Aorta (tissue), 5 donors: ENCODE measurements at regions not wholly inside any gene's neighbourhood (a gene's known extent, or its start where the extent isn't known, plus 50 kb on each side); places are given as distances from the start of the nearest gene placed in this dataset.
A peak's percentile ranks its signal among the peaks of the same experiment; 100 is the strongest.

Experiments used
- ATAC-seq: fragments of 200-7000 bp; cut with Tn5 transposase; one replicate; pipeline ENCODE4 v1.9.1; 2022; ENCODE audit warnings: moderate library complexity; ENCODE audit not compliant: low FRiP score
- DNase-seq, 2 donors: peaks; one replicate each; pipeline ENCODE4 v3.0.0-alpha.2; 2020
- H3K27ac ChIP-seq, 2 donors: one replicate each; pipeline ENCODE4 v1.5.1; 2013; ENCODE audit warnings: low read length in 2 of 2, mild to moderate bottlenecking in 2 of 2, moderate library complexity in 2 of 2, control low read depth in 1 of 2, inconsistent platforms in 1 of 2, low read depth in 1 of 2
- H3K27me3 ChIP-seq, 2 donors: one replicate each; pipeline ENCODE4 v1.6.1; 2013; ENCODE audit warnings: control low read depth in 1 of 2, low read length in 1 of 2, mild to moderate bottlenecking in 1 of 2, moderate library complexity in 1 of 2; ENCODE audit not compliant: insufficient read depth in 2 of 2, control insufficient read depth in 1 of 2
- H3K36me3 ChIP-seq, 2 donors: one replicate each; pipeline ENCODE4 v1.6.1; 2013; ENCODE audit warnings: control low read depth in 1 of 2, low read length in 1 of 2, mild to moderate bottlenecking in 1 of 2; ENCODE audit not compliant: insufficient read depth in 2 of 2, control insufficient read depth in 1 of 2
- H3K4me1 ChIP-seq, 2 donors: one replicate each; pipeline ENCODE4 v1.6.1; 2013; ENCODE audit warnings: low read length in 2 of 2, control low read depth in 1 of 2, mild to moderate bottlenecking in 1 of 2, moderate library complexity in 1 of 2; ENCODE audit not compliant: insufficient read depth in 2 of 2, control insufficient read depth in 1 of 2
- H3K4me3 ChIP-seq, 2 donors: one replicate each; pipeline ENCODE4 v1.5.1; 2013; ENCODE audit warnings: low read length in 2 of 2, control low read depth in 1 of 2, mild to moderate bottlenecking in 1 of 2
- H3K9me3 ChIP-seq: one replicate; pipeline ENCODE4 v1.6.1; 2013; ENCODE audit warnings: mild to moderate bottlenecking, low read length; ENCODE audit not compliant: control insufficient read depth
- WGBS, 2 donors: extraction: QIAGEN DNeasy Blood & Tissue Kit; methylation state at CpG; one replicate each; pipeline ENCODE4 v1.1.7; 2013; 5-methylcytosine and 5-hydroxymethylcytosine counted together
- intact Hi-C, 2 donors: fragments of 100-400 bp; cut with DNase I; formaldehyde crosslinking; loops; one replicate each; pipeline versions ENCODE4 v1.14.2 to v1.15.0; 2022
- donor health status: healthy with polysubstance abuse.
- donor health status: Bipolar disorder and iron deficiency.
- donor health status: DM: no; HTN: no; CAD: no.
- donor health status: DM: no; HTN: no; CAD: no.
- donor health status: DM: yes; HTN: yes; CAD: no.

DNA sequence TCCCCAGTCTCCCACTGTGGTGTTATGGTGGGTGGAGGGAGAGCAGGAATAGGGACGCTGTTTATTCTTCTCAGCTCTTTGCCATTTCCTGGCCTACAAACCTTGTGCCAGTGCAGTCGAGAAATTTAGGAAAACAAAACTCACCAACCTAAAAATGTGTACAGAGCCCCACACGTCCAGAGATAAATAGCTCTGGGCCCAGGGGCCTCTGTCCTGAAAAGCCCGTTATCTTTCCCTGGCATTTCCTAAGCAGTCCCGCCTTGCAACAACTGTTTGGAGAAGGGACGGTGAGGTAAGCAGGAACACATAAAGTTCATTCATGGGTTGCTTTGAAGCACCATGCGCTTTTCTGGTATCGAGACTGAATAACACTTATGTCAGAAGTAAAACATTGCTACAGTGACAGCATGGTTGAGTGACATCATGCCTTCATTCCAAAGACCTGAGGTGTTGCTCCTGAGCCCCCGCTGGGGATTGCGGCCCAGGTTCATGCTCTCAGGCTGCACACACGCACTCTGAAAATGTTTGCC, 80.1 kb upstream of the NXT1 start:
- H3K27ac ChIP-seq, result peak overlapping the region; percentile 90 to 95

DNA sequence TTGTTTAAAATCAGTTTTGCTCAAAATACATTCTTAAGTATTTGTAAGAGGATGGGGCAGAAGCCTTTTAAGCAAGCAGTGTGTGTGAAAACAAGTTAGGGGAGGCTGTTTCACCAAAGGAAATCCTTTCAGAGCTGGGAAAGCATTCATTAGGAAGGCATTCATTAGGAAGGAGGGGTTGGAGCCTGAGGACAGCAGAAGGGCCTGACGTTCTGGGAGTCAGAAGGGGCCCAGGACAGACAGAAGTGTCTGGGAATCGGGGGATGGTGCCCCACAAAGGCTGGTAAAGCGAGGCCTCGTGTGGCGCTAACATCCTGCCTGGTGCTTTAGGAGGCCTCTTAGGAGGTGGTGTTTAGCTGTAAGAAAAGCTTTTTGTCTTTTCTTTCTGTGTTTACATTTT, 80.6 kb upstream of the NXT1 start:
- Histone ChIP-seq H3K27me3 (no peaks in the 10 kb centered on the region), H3K36me3 (no peaks in the 10 kb centered on the region), H3K9me3 (no peaks in the 10 kb centered on the region), H3K27ac (peak overlapping the region; percentile 90 to 95), H3K4me3 (no peak overlapping the region), H3K4me1 (peaks cover 0 to 4% of the 10 kb centered on the region in 2 donors)
- ATAC-seq, result no peak
- no peak for DNase-seq
- 56 to 58% methylated on average over 5 of the region's 5 CpGs for WGBS, 2 donors
- intact Hi-C loops, result loop anchor here in 1 of 2 donors (1.0 to 5.0 kb wide), 2 partner anchors 77 to 219 kb away; no protein-coding TSS in a partner anchor

More for the DNA sequence above, 80.1 kb upstream of the NXT1 start:
- H3K4me1 ChIP-seq, result peaks cover 0 to 4% of the 10 kb centered on the region in 2 donors
- no peaks in the 10 kb centered on the region for H3K27me3 ChIP-seq
- H3K9me3 ChIP-seq, result no peaks in the 10 kb centered on the region
- no peak overlapping the region for H3K4me3 ChIP-seq
- DNase-seq (no peak), ATAC-seq (no peak)
- WGBS, 2 donors, result 3 to 8% methylated on average over 11 of the region's 11 CpGs
- no peaks in the 10 kb centered on the region for H3K36me3 ChIP-seq
- intact Hi-C loops, result loop anchor here in 1 of 2 donors (1.0 to 5.0 kb wide), 2 partner anchors 77 to 219 kb away; no protein-coding TSS in a partner anchor

- H3K27me3 ChIP-seq, result no peaks in the 10 kb centered on the region
- H3K4me1 ChIP-seq, result peaks cover 0 to 4% of the 10 kb centered on the region in 2 donors
- no peak overlapping the region for H3K4me3 ChIP-seq
- WGBS, 2 donors, result 86 to 95% methylated on average over 4 of the region's 4 CpGs
- intact Hi-C loops, result no loop called here
- no peak overlapping the region for H3K27ac ChIP-seq
- ATAC-seq, result no peak
- H3K9me3 ChIP-seq, result no peaks in the 10 kb centered on the region
- no peak for DNase-seq
- H3K36me3 ChIP-seq, result no peaks in the 10 kb centered on the region
These were observed 81.7 kb upstream of the NXT1 start for GRCh38 chr20:23268792-23269354.

DNA sequence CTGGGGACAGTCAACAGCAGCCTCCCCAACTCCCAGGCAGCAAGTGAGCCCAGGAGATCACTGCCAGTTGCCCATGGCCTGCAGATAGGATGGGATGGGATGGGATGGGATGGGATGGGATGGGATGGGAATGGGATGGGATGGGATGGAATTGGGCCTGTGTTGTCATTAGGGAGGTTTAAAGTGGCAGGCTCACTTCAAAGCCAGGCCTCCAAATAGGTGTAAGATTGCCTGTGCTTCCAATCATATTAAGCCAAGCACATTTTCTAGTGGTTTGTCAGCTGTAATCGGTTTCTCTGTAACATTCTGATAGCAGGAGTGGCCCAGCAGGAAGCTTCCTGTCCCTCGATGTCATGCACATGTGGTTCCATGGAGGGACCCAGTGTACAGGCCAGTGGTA, 82.7 kb upstream of the NXT1 start:
- Histone ChIP-seq H3K27me3 (no peaks in the 10 kb centered on the region), H3K9me3 (no peaks in the 10 kb centered on the region), H3K4me3 (no peak overlapping the region), H3K4me1 (peaks cover 0 to 4% of the 10 kb centered on the region in 2 donors), H3K27ac (no peak overlapping the region), H3K36me3 (no peaks in the 10 kb centered on the region)
- 98 to 100% methylated on average over 2 of the region's 2 CpGs for WGBS, 2 donors
- intact Hi-C loops, result no loop called here
- ATAC-seq (no peak), DNase-seq (no peak)

DNA sequence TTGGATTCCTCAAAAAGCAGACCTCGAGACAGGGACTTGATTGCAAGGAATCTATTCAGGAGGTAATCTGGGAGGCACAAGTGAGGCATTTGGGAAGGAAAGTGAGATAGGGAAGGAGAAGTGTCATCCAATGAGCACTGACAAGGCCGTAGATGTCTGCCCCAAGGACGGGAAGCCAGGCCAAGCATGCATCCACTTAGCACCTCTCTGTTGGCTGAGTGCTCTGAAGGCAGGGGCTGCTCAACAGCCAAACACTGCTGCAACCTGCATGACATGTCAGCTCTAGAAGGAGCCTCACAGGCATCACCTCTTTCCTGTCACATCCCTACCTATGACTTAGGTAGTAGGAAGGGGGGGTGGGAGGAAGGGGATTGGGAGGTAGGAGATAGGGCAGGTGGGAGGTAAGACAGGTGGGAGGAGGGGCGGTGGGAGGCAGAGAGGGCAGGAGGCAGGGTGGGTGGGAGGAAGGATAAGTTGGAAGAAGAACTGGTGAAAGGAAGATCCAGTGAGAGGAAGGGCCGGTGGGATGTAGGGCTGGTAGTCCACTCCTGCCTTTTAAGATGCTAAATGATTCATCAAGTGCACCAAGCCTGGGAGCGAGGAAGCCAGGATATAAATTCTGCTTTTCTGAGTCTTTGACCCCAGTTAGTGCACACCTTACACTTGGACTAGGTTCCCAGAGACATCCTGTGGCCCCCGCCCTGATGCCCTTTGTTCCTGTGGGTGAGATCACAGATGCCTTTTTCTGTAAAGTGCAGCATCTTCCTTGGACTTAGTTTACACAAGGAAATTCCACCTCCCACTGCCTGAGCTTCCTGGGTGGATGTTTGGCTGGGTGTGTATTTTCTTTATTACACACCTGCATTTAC, 83.8 kb upstream of the NXT1 start:
- no peaks in the 10 kb centered on the region for H3K27me3 ChIP-seq
- H3K9me3 ChIP-seq, result no peaks in the 10 kb centered on the region
- no peak overlapping the region for H3K27ac ChIP-seq
- no peak for DNase-seq
- H3K4me3 ChIP-seq, result no peak overlapping the region
- ATAC-seq, result no peak
- intact Hi-C loops, result no loop called here
- H3K36me3 ChIP-seq, result no peaks in the 10 kb centered on the region
- H3K4me1 ChIP-seq, result peaks cover 0 to 4% of the 10 kb centered on the region in 2 donors
- WGBS, 2 donors, result 93 to 95% methylated on average over 7 of the region's 7 CpGs

DNA sequence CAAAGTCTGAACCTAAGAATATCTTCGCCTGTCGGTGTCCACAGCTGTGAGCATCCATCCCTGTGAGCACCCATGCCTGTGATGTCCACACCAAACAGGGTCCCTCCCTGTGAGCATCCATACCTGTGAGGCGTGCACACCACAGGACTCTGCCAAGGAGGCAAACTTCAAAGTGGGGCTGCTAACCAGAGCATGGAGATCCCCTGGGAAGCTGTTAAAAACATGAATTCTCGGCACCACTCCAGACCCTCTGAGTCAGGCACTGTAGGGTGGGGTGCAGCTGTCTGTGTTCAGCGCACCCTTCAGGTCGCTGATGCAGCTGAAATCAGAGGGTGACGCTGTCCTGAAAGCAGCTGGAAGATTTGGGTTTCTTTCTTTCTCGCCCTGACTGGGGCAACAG, 85.4 kb upstream of the NXT1 start:
- intact Hi-C loops, result no loop called here

GRCh38 chr20:23264545-23264944, 86.0 kb upstream of the NXT1 start:
- DNase-seq (no peak), ATAC-seq (no peak)
- 85 to 88% methylated on average over 4 of the region's 4 CpGs for WGBS, 2 donors
- H3K9me3 ChIP-seq, result no peaks in the 10 kb centered on the region
- H3K4me1 ChIP-seq, result no peaks in the 10 kb centered on the region
- H3K4me3 ChIP-seq, result no peak overlapping the region
- no peaks in the 10 kb centered on the region for H3K27me3 ChIP-seq
- intact Hi-C loops, result no loop called here
- H3K36me3 ChIP-seq, result no peaks in the 10 kb centered on the region
- no peak overlapping the region for H3K27ac ChIP-seq

More for the DNA sequence above, 85.4 kb upstream of the NXT1 start:
- Histone ChIP-seq H3K36me3 (no peaks in the 10 kb centered on the region), H3K27me3 (no peaks in the 10 kb centered on the region), H3K27ac (no peak overlapping the region), H3K4me1 (no peaks in the 10 kb centered on the region), H3K9me3 (no peaks in the 10 kb centered on the region), H3K4me3 (no peak overlapping the region)
- no peak for ATAC-seq
- 86 to 93% methylated on average over 8 of the region's 8 CpGs for WGBS, 2 donors
- DNase-seq, result no peak

- Histone ChIP-seq H3K27ac (no peak overlapping the region), H3K27me3 (no peaks in the 10 kb centered on the region), H3K4me1 (no peaks in the 10 kb centered on the region), H3K4me3 (no peak overlapping the region), H3K9me3 (no peaks in the 10 kb centered on the region), H3K36me3 (no peaks in the 10 kb centered on the region)
- WGBS, 2 donors, result 94% methylated on average over 6 of the region's 6 CpGs
- ATAC-seq (no peak), DNase-seq (no peak)
- intact Hi-C loops, result no loop called here
These were observed 90.3 kb upstream of the NXT1 start for GRCh38 chr20:23260181-23260840.
